Neutrophil (primary cell): ENCODE measurements at regions not wholly inside any gene's neighbourhood (a gene's known extent, or its start where the extent isn't known, plus 50 kb on each side); places are given as distances from the start of the nearest gene placed in this dataset.
"Not testable (repeated sequence)": the region's sequence is repeated elsewhere in the genome, so short reads cannot be mapped to it uniquely, and the experiment has no call there.

Experiments
- H3K27ac ChIP-seq: fragments of 200-600 bp; sonication (generic); 2 replicates; pipeline ENCODE4 v1.5.1; 2016; ENCODE audit warnings: mild to moderate bottlenecking, moderate library complexity
- H3K27me3 ChIP-seq: fragments of 200-600 bp; sonication (generic); 2 replicates; pipeline ENCODE4 v1.6.0; 2016; ENCODE audit warnings: mild to moderate bottlenecking
- H3K36me3 ChIP-seq: fragments of 200-600 bp; sonication (generic); 2 replicates; pipeline ENCODE4 v1.5.1; 2017
- H3K4me1 ChIP-seq, 2 experiments: fragments of 200-600 bp in 1 of 2; sonication (generic) in 1 of 2; 1 replicate in 1 of 2; 2 replicates in 1 of 2; pipeline versions ENCODE4 v1.5.1 to v1.6.1; 2013 to 2016; ENCODE audit warnings: low read depth in 1 of 2, low read length in 1 of 2, mild to moderate bottlenecking in 1 of 2, moderate library complexity in 1 of 2; ENCODE audit not compliant: control insufficient read depth in 1 of 2, insufficient read depth in 1 of 2
- H3K4me3 ChIP-seq, 2 experiments: fragments of 200-600 bp in 1 of 2; sonication (generic) in 1 of 2; 1 replicate in 1 of 2; 2 replicates in 1 of 2; pipeline ENCODE4 v1.5.1; 2013 to 2016; ENCODE audit warnings: low read depth in 1 of 2, low read length in 1 of 2, mild to moderate bottlenecking in 1 of 2, moderate library complexity in 1 of 2
- H3K9me3 ChIP-seq: fragments of 200-600 bp; sonication (generic); 2 replicates; pipeline ENCODE4 v1.5.1; 2016
- CTCF ChIP-seq: fragments of 200-600 bp; sonication (generic); IDR thresholded peaks from 2 replicates; pipeline ENCODE4 v1.5.1; 2016; ENCODE audit warnings: antibody characterized with exemption

GRCh38 chr13:48833412-48833811 lies 142.3 kb upstream of the FNDC3A start:
- TF ChIP-seq CTCF: no peak
- H3K4me3 ChIP-seq: no peak overlapping the region
- H3K9me3 ChIP-seq: no peaks in the 10 kb centered on the region

GRCh38 chr13:48835326-48835725 lies 140.4 kb upstream of the FNDC3A start:
- not testable (repeated sequence) for H3K9me3 ChIP-seq, H3K4me3 ChIP-seq, H3K36me3 ChIP-seq, H3K27me3 ChIP-seq, H3K4me1 ChIP-seq, H3K27ac ChIP-seq

More at GRCh38 chr13:48833412-48833811, 142.3 kb upstream of the FNDC3A start:
- Histone ChIP-seq H3K27ac (no peak overlapping the region), H3K36me3 (no peaks in the 10 kb centered on the region), H3K4me1 (peaks cover 12 to 16% of the 10 kb centered on the region in 2 experiments), H3K27me3 (no peaks in the 10 kb centered on the region)

- no peak overlapping the region for H3K4me3 ChIP-seq
- no peaks in the 10 kb centered on the region for H3K9me3 ChIP-seq
Measured at GRCh38 chr13:48838193-48838973, 137.3 kb upstream of the FNDC3A start.

GRCh38 chr13:48839171-48839570 lies 136.5 kb upstream of the FNDC3A start:
- Histone ChIP-seq H3K4me3 (no peak overlapping the region), H3K36me3 (no peaks in the 10 kb centered on the region), H3K4me1 (no peaks in the 10 kb centered on the region), H3K27me3 (no peaks in the 10 kb centered on the region), H3K27ac (no peak overlapping the region), H3K9me3 (no peaks in the 10 kb centered on the region)
- TF ChIP-seq CTCF: no peak

More at GRCh38 chr13:48838193-48838973, 137.3 kb upstream of the FNDC3A start:
- no peaks in the 10 kb centered on the region for H3K27me3 ChIP-seq
- H3K36me3 ChIP-seq: no peaks in the 10 kb centered on the region
- H3K27ac ChIP-seq: no peak overlapping the region
- no peaks in the 10 kb centered on the region for H3K4me1 ChIP-seq
- no peak for TF ChIP-seq CTCF

- Histone ChIP-seq H3K36me3 (no peaks in the 10 kb centered on the region), H3K4me1 (no peaks in the 10 kb centered on the region), H3K27ac (no peak overlapping the region), H3K27me3 (no peaks in the 10 kb centered on the region), H3K9me3 (no peaks in the 10 kb centered on the region), H3K4me3 (no peak overlapping the region)
- no peak for TF ChIP-seq CTCF
Measured at GRCh38 chr13:48840366-48840765, 135.3 kb upstream of the FNDC3A start.

- Histone ChIP-seq H3K27ac (no peak overlapping the region), H3K4me3 (no peak overlapping the region), H3K27me3 (no peaks in the 10 kb centered on the region), H3K36me3 (no peaks in the 10 kb centered on the region), H3K9me3 (no peaks in the 10 kb centered on the region), H3K4me1 (no peaks in the 10 kb centered on the region)
- no peak for TF ChIP-seq CTCF
Measured at GRCh38 chr13:48842316-48842715, 133.4 kb upstream of the FNDC3A start.
